NCI-H2171 treated with DMSO at 0.1 percent for 48 hours (cell line): ENCODE measurements at regions not wholly inside any gene's neighbourhood (a gene's known extent, or its start where the extent isn't known, plus 50 kb on each side); places are given as distances from the start of the nearest gene placed in this dataset.

Experiments used
- DNase-seq: peaks from one replicate; lab custom pipeline; 2025; lab: John Stamatoyannopoulos, UW

- DNase-seq, result no peak
Measured at GRCh38 chr1:191151321-191151807, 673.7 kb upstream of the BRINP3 start.

- DNase-seq, result no peak
Measured at GRCh38 chr1:191152776-191153175, 675.1 kb upstream of the BRINP3 start.

- DNase-seq, result no peak
Measured at GRCh38 chr1:191155178-191155577, 677.5 kb upstream of the BRINP3 start.

GRCh38 chr1:191160837-191161236 is 683.2 kb upstream of the BRINP3 start:
- no peak for DNase-seq

- DNase-seq, result no peak
Measured at GRCh38 chr1:191162762-191163161, 685.1 kb upstream of the BRINP3 start.

GRCh38 chr1:191163621-191164020 is 686.0 kb upstream of the BRINP3 start:
- DNase-seq, result no peak

GRCh38 chr1:191174298-191174697 is 696.6 kb upstream of the BRINP3 start:
- no peak for DNase-seq

GRCh38 chr1:191176131-191176530 is 698.5 kb upstream of the BRINP3 start:
- DNase-seq, result peak; percentile 32

GRCh38 chr1:191206513-191207207 is 729.0 kb upstream of the BRINP3 start:
- peak; percentile 73 for DNase-seq

GRCh38 chr1:191222206-191222605 is 744.5 kb upstream of the BRINP3 start:
- no peak for DNase-seq

- DNase-seq, result no peak
Measured at GRCh38 chr1:191240925-191241324, 763.3 kb upstream of the BRINP3 start.

- DNase-seq, result no peak
Measured at GRCh38 chr1:191255354-191256054, 777.8 kb upstream of the BRINP3 start.

- DNase-seq, result no peak
Measured at GRCh38 chr1:191256917-191257316, 779.3 kb upstream of the BRINP3 start.

- no peak for DNase-seq
Measured at GRCh38 chr1:191260056-191260455, 782.4 kb upstream of the BRINP3 start.

- DNase-seq, result no peak
Measured at GRCh38 chr1:191261111-191261510, 783.4 kb upstream of the BRINP3 start.

- no peak for DNase-seq
Measured at GRCh38 chr1:191279266-191279800, 801.7 kb upstream of the BRINP3 start.

GRCh38 chr1:191284175-191284574 is 806.5 kb upstream of the BRINP3 start:
- peak; percentile 6 for DNase-seq

GRCh38 chr1:191290441-191290840 is 812.8 kb upstream of the BRINP3 start:
- DNase-seq, result peak; percentile 58

- DNase-seq, result no peak
Measured at GRCh38 chr1:191305370-191305769, 827.7 kb upstream of the BRINP3 start.

- no peak for DNase-seq
Measured at GRCh38 chr1:191306916-191307315, 829.3 kb upstream of the BRINP3 start.

GRCh38 chr1:191320062-191320461 is 838.2 kb upstream of the RGS18 start:
- DNase-seq, result peak; percentile 94

- peak; percentile 16 for DNase-seq
Measured at GRCh38 chr1:191327868-191328267, 830.4 kb upstream of the RGS18 start.

- no peak for DNase-seq
Measured at GRCh38 chr1:191343816-191344215, 814.4 kb upstream of the RGS18 start.
